ENCODE measurements at regions not wholly inside any gene's neighbourhood (a gene's known extent, or its start where the extent isn't known, plus 50 kb on each side); places are given as distances from the start of the nearest gene placed in this dataset.

DNA sequence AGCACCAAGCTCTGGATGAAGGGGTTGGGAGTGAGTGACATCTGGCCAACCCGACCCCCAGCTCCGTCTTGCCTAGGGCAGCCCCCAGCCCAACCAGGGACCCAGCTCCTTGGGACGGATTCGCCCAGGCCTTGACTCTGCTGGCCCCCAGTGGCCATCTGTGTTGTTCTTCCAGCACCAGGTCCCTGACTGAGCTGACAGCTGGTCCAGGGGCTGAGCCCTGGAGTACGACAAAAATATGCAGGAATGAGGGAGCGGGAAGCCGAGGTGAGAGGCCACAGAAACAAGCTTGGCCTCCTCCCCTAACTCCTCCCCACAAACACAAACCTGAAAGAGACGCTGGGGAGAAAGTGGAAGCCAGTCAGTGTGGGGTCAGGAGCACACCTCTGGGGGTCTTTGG, 55.0 kb upstream of the PAX7 start:
- TF ChIP-seq, protein P1, sequence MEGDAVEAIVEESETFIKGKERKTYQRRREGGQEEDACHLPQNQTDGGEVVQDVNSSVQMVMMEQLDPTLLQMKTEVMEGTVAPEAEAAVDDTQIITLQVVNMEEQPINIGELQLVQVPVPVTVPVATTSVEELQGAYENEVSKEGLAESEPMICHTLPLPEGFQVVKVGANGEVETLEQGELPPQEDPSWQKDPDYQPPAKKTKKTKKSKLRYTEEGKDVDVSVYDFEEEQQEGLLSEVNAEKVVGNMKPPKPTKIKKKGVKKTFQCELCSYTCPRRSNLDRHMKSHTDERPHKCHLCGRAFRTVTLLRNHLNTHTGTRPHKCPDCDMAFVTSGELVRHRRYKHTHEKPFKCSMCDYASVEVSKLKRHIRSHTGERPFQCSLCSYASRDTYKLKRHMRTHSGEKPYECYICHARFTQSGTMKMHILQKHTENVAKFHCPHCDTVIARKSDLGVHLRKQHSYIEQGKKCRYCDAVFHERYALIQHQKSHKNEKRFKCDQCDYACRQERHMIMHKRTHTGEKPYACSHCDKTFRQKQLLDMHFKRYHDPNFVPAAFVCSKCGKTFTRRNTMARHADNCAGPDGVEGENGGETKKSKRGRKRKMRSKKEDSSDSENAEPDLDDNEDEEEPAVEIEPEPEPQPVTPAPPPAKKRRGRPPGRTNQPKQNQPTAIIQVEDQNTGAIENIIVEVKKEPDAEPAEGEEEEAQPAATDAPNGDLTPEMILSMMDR (IDR thresholded peaks at IDR 0.05 in 8 of 11, conservative IDR thresholded peaks at IDR 0.05 in 3 of 11), result peak in 10 of 11 experiments; percentile 17 to 76 (median 54)
- TF ChIP-seq POLR2AphosphoS5 (IDR thresholded peaks at IDR 0.05), result no peak
- TF ChIP-seq POLR2A (IDR thresholded peaks at IDR 0.05), result no peak

All from spleen (tissue), 7 donors.